ENCODE measurements at regions not wholly inside any gene's neighbourhood (a gene's known extent, or its start where the extent isn't known, plus 50 kb on each side); places are given as distances from the start of the nearest gene placed in this dataset.

DNA sequence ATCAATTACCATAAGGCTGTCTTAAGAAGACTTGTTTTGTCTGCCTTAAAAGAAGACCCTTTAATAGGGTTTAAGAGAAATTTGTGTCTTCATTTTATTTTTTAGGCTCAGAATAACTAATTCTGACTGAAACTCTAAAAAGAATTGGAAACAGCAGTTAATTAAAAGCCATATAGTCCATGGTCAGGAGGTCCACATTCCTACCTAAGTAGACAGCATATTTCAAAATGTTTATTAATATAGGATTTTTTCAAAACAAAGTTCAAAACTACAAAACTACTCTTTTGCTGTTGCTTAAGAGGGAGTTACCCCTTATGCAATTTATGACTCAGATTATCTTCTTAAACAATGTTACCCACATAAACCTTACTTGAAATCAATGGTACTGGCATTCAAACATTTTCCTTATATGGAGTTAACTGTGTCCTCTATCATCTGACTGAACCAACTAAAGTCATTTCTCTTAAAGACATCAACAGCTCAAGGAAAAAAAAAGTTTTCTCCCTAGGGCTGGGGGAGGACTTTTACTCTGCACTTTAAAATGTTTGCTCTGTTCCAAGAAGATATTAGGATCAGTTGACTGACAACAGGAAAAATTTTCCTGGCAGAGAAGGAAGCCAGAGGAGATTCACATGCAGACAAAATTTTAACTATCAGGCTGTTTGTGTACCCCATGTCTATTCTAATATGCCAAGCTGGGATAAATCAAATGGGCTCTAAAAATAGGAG, 56.8 kb upstream of the NANOGP8 start:
- intact Hi-C loops (cut with DNase I): no loop called here
- DNase-seq: no peak

DNA sequence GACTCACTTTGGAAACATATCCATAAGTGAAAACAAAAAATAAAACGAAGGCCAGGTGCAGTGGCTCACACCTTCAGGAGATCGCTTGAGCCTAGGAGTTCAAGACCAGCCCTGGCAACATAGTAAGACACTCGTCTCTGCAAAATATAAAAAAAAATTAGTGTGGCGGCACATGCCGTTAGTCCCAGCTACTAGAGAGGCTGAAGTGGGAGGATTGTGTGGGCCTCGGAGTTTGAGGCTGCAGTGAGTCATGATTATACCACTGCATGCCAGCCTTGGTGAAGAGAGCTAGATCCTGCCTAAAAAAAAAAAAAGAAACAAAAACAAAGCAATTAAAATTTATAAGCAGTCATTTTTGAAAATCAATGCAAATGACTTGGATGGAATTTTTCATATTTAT, 54.7 kb upstream of the NANOGP8 start:
- no peaks in the 10 kb centered on the region for H3K4me1 ChIP-seq
- TF ChIP-seq POLR2A (IDR thresholded peaks at IDR 0.05): no peak
- TF ChIP-seq, protein P1, sequence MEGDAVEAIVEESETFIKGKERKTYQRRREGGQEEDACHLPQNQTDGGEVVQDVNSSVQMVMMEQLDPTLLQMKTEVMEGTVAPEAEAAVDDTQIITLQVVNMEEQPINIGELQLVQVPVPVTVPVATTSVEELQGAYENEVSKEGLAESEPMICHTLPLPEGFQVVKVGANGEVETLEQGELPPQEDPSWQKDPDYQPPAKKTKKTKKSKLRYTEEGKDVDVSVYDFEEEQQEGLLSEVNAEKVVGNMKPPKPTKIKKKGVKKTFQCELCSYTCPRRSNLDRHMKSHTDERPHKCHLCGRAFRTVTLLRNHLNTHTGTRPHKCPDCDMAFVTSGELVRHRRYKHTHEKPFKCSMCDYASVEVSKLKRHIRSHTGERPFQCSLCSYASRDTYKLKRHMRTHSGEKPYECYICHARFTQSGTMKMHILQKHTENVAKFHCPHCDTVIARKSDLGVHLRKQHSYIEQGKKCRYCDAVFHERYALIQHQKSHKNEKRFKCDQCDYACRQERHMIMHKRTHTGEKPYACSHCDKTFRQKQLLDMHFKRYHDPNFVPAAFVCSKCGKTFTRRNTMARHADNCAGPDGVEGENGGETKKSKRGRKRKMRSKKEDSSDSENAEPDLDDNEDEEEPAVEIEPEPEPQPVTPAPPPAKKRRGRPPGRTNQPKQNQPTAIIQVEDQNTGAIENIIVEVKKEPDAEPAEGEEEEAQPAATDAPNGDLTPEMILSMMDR (IDR thresholded peaks at IDR 0.05): no peak
- no peaks in the 10 kb centered on the region for H3K9me3 ChIP-seq
- no peak for DNase-seq
- no peak overlapping the region for H3K4me3 ChIP-seq (replicated peaks in 1 of 3)
- H3K36me3 ChIP-seq: no peaks in the 10 kb centered on the region
- intact Hi-C loops (cut with DNase I): no loop called here
- no peak overlapping the region for H3K27ac ChIP-seq
- no peaks in the 10 kb centered on the region for H3K27me3 ChIP-seq
- WGBS, 2 donors: 84 to 93% methylated on average over 6 of the region's 6 CpGs

More for the DNA sequence above, 56.8 kb upstream of the NANOGP8 start:
- Histone ChIP-seq H3K27ac (no peak overlapping the region), H3K4me3 (replicated peaks in 1 of 3) (no peak overlapping the region), H3K36me3 (no peaks in the 10 kb centered on the region), H3K27me3 (no peaks in the 10 kb centered on the region), H3K9me3 (no peaks in the 10 kb centered on the region), H3K4me1 (no peaks in the 10 kb centered on the region)
- TF ChIP-seq, protein P1 (IDR thresholded peaks at IDR 0.05): no peak
- no peak for TF ChIP-seq POLR2A (IDR thresholded peaks at IDR 0.05)

DNA sequence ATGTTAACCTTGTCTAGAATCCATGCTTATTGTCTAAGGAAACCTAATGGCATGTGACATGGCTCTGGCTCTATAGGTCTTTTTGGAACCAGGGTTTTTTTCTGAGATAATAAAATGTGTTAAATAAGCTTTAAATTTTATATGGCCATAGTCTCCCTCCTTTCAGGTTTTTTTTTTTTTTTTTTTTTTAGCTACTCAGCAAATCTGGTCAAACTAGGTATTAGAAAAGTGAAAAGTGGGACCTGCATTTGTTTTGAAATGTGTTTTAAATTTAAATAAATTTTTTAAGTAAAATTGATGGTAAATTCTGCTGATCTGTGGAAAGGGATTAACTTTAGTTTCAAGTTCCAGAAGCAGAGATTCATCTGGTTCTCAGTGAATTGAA, 52.1 kb upstream of the NANOGP8 start:
- Histone ChIP-seq H3K36me3 (no peaks in the 10 kb centered on the region), H3K27ac (no peak overlapping the region), H3K27me3 (no peaks in the 10 kb centered on the region), H3K9me3 (no peaks in the 10 kb centered on the region), H3K4me1 (no peaks in the 10 kb centered on the region), H3K4me3 (replicated peaks in 1 of 3) (no peak overlapping the region)
- intact Hi-C loops (cut with DNase I): no loop called here
- no peak for TF ChIP-seq POLR2A (IDR thresholded peaks at IDR 0.05)
- TF ChIP-seq, protein P1 (IDR thresholded peaks at IDR 0.05): no peak
- no peak for DNase-seq

DNA sequence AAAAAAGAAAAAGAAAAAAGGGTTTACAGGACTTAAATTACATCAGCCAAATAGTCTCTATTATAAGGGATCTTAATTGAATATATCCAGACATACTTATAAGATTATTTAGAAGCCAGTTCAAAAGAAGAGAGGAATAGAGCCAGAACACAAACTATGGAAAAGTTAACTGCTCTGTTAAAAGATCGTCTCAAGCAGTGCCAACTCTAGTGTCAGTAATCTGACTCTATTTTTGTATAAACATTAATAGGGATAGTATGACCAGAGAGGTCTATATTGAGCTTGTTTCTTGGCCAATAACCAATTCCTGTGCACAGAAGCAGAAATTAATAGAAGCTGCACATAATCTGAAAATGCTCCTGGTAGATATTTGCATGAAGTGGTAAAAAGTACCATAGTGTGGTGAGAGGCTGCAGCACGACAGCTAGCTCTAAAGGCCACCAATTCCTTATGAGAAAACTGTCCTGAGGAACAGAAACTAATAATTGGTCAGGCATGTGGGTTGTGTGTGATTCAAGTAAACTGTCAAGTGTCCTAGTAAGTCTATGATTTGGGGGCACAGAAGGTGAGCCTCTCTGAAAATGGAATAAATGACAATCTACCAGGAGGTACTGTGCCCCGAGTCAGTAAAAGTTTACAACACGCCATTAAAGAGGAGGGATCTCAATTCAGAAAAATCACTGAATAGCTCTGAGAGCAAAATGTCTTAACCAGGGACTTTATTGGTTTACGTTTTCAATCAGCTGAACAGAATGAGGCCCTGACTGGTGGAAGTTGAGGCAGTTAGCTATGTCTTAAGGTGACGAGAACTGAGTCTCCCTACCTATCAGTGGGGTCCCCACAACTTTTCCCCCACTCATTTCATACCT, 51.5 kb upstream of the NANOGP8 start:
- Histone ChIP-seq H3K4me1 (no peaks in the 10 kb centered on the region), H3K36me3 (no peaks in the 10 kb centered on the region), H3K4me3 (replicated peaks in 1 of 3) (no peak overlapping the region), H3K27ac (no peak overlapping the region), H3K27me3 (no peaks in the 10 kb centered on the region), H3K9me3 (no peaks in the 10 kb centered on the region)
- WGBS, 2 donors: 89 to 92% methylated on average over 6 of the region's 6 CpGs
- TF ChIP-seq, protein P1 (IDR thresholded peaks at IDR 0.05): no peak
- no peak for TF ChIP-seq POLR2A (IDR thresholded peaks at IDR 0.05)
- intact Hi-C loops (cut with DNase I): no loop called here
- DNase-seq: no peak

Measured in thyroid gland (tissue), 4 donors.